ENCODE measurements at regions not wholly inside any gene's neighbourhood (a gene's known extent, or its start where the extent isn't known, plus 50 kb on each side); places are given as distances from the start of the nearest gene placed in this dataset.

- ChIA-PET CTCF (no interaction called here), POLR2A (no interaction called here), RAD21 (ENCODE audit: low non-redundant PET in 1 of 2, low total read pairs in 2 of 2, uncharacterized antibody in 2 of 2, unreplicated experiment in 2 of 2) (no interaction called here)
- no peak overlapping the region for H2AFZ ChIP-seq (ENCODE audit: low read depth, low read length, poor library complexity, severe bottlenecking)
- no peak for ATAC-seq
- H3K27ac ChIP-seq (ENCODE audit: low read depth, low read length), result no peak overlapping the region
- H3K4me2 ChIP-seq (ENCODE audit: low read length), result no peak overlapping the region
- no peak for TF ChIP-seq EZH2phosphoT487 (IDR thresholded peaks at IDR 0.05; ENCODE audit: borderline replicate concordance)
- no peak for TF ChIP-seq ZNF274 (IDR thresholded peaks at IDR 0.05; ENCODE audit: low read depth, low read length)
- TF ChIP-seq ZBTB33 (IDR thresholded peaks at IDR 0.05; ENCODE audit: extremely low read depth, insufficient replicate concordance, low read length), result no peak
- no peak for TF ChIP-seq MAX (IDR thresholded peaks at IDR 0.05)
- TF ChIP-seq TCF7L2 (IDR thresholded peaks at IDR 0.05; ENCODE audit: borderline replicate concordance, extremely low read depth, insufficient read depth, insufficient read length), result no peak
- TF ChIP-seq YY1 (IDR thresholded peaks at IDR 0.05; ENCODE audit: extremely low read depth, insufficient replicate concordance, low read depth, low read length), result no peak
- TF ChIP-seq SP1 (IDR thresholded peaks at IDR 0.05; ENCODE audit: low read depth), result no peak
- TF ChIP-seq EGR1 (IDR thresholded peaks at IDR 0.05; ENCODE audit: low read depth), result no peak
- TF ChIP-seq JUND (IDR thresholded peaks at IDR 0.05), result no peak
- TF ChIP-seq SIN3A (IDR thresholded peaks at IDR 0.05; ENCODE audit: low read depth), result no peak
- no peak for TF ChIP-seq CTCF (IDR thresholded peaks at IDR 0.05 in 2 of 3, conservative IDR thresholded peaks at IDR 0.05 in 1 of 3; ENCODE audit: borderline replicate concordance in 1 of 3, insufficient read depth in 1 of 3, low read depth in 2 of 3, low read length in 2 of 3)
- no peak for TF ChIP-seq SRF (IDR thresholded peaks at IDR 0.05; ENCODE audit: low read depth)
- TF ChIP-seq ELF1 (IDR thresholded peaks at IDR 0.05; ENCODE audit: borderline replicate concordance, low read depth), result no peak
- no peak for TF ChIP-seq RAD21 (IDR thresholded peaks at IDR 0.05; ENCODE audit: low read depth)
- DNase-seq (ENCODE audit: low read depth, low spot score), result no peak
- no peaks in the 10 kb centered on the region; a peak in 1 of 4 replicates for H3K36me3 ChIP-seq (ENCODE audit: control insufficient read depth in 1 of 2, insufficient read depth in 2 of 2, low read length in 2 of 2)
- intact Hi-C loops (cut with micrococcal nuclease), result no loop called here
- no peaks in the 10 kb centered on the region for H3K79me2 ChIP-seq (ENCODE audit: insufficient read depth, low read length)
- H3K9me3 ChIP-seq (ENCODE audit: control insufficient read depth in 1 of 2, insufficient read depth in 1 of 2, low read depth in 1 of 2, low read length in 2 of 2), result no peaks in the 10 kb centered on the region
- no peaks in the 10 kb centered on the region for H4K20me1 ChIP-seq (ENCODE audit: insufficient read depth)
- no peaks in the 10 kb centered on the region for H3K27me3 ChIP-seq (ENCODE audit: insufficient read depth, low read length)
- no peak overlapping the region for H3K9ac ChIP-seq (ENCODE audit: low read length)
- no peak overlapping the region for H3K4me3 ChIP-seq (replicated peaks in 1 of 2; ENCODE audit: low read depth in 1 of 2, low read length in 2 of 2)
- H3K9me2 ChIP-seq (ENCODE audit: insufficient read depth), result no peaks in the 10 kb centered on the region
- no peaks in the 10 kb centered on the region for H3K4me1 ChIP-seq (ENCODE audit: control insufficient read depth in 1 of 2, insufficient read depth in 2 of 2, low read length in 2 of 2)
- no TSS peak for BruUV-seq (replicated peaks)
These were observed 544.8 kb downstream of the NUF2 start for GRCh38 chr1:163866564-163866963.

All from HCT116 (cell line).